Gastroesophageal sphincter (tissue), 4 donors: ENCODE measurements at regions not wholly inside any gene's neighbourhood (a gene's known extent, or its start where the extent isn't known, plus 50 kb on each side); places are given as distances from the start of the nearest gene placed in this dataset.

ENCODE experiments used
- ATAC-seq: fragments of 150-250 bp; one replicate; pipeline ENCODE4 v1.9.1; 2016; ENCODE audit warnings: mild to moderate bottlenecking, moderate library complexity
- H3K27ac ChIP-seq, 4 donors: fragments of 200-600 bp; sonication (generic) in 3 of 4; 1 replicate in 3 of 4; 2 replicates in 1 of 4; pipeline ENCODE4 v1.5.1; 2016 to 2019
- H3K27me3 ChIP-seq: fragments of 200-600 bp; sonication (generic); one replicate; pipeline ENCODE4 v1.5.1; 2019
- H3K36me3 ChIP-seq, 2 donors: fragments of 200-600 bp; sonication (generic); one replicate each; pipeline ENCODE4 v1.5.1; 2019; ENCODE audit warnings: control low read depth in 1 of 2
- H3K4me1 ChIP-seq, 3 donors: fragments of 200-600 bp; sonication (generic); 1 replicate in 2 of 3; 2 replicates in 1 of 3; pipeline ENCODE4 v1.5.1; 2016 to 2019; ENCODE audit warnings: control low read depth in 2 of 3
- H3K4me3 ChIP-seq, 2 donors: fragments of 200-600 bp; sonication (generic); one replicate each; pipeline ENCODE4 v1.5.1; 2019; ENCODE audit warnings: mild to moderate bottlenecking in 1 of 2, moderate library complexity in 1 of 2
- H3K9me3 ChIP-seq, 3 donors: fragments of 200-600 bp; sonication (generic); one replicate each; pipeline ENCODE4 v1.5.1; 2017 to 2019; ENCODE audit warnings: control low read depth in 2 of 3
- EP300 ChIP-seq: sonication (generic); formaldehyde crosslinking; IDR thresholded peaks from one replicate; pipeline ENCODE4 v1.6.1; 2017; ENCODE audit warnings: antibody characterized with exemption, mild to moderate bottlenecking
- POLR2A ChIP-seq, 2 donors: fragments of 450-650 bp; IDR thresholded peaks; one replicate each; pipeline ENCODE4 v1.6.1; 2017; ENCODE audit warnings: antibody characterized with exemption in 2 of 2, mild to moderate bottlenecking in 2 of 2, moderate library complexity in 1 of 2
- POLR2AphosphoS5 ChIP-seq: sonication (generic); formaldehyde crosslinking; IDR thresholded peaks from one replicate; pipeline ENCODE4 v1.6.1; 2017; ENCODE audit warnings: antibody characterized with exemption
- WGBS, 2 donors: methylation state at CpG; one replicate each; pipeline ENCODE4 v1.1.5; 2018; ENCODE audit warnings: low coverage in 1 of 2; 5-methylcytosine and 5-hydroxymethylcytosine counted together
- TF ChIP-seq, protein P1 (sequence below), 4 experiments: fragments of 200-600 bp in 2 of 4; fragments of 450-650 bp in 2 of 4; sonication (generic) in 1 of 4; IDR thresholded peaks; one replicate each; pipeline ENCODE4 v1.5.1; 2017 to 2019; ENCODE audit warnings: antibody characterized with exemption in 4 of 4, mild to moderate bottlenecking in 2 of 4, moderate library complexity in 2 of 4

DNA sequence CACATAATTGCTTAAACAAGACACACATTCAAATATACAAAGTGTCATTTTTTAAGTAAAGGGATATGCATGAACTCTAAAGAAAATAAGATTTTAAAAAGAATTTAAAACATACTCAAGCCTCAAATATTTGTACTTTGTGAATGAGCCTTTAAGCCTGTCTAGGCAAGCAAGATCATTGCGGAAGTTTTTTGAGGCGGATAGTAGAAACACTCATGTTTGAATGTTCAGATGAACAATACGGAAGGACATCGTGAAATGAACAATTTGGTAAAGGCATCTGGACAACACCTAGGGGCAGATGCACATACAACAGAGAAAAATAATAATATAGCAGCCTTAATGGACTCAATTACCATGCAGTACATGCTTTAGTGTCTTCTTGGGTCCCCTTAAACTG lies 928.9 kb downstream of the TFAP2A start:
- H3K4me3 ChIP-seq, result no peak overlapping the region
- H3K9me3 ChIP-seq, result no peaks in the 10 kb centered on the region
- 68 to 93% methylated on average over 4 of the region's 4 CpGs for WGBS, 2 donors
- TF ChIP-seq POLR2AphosphoS5, result no peak
- no peak for TF ChIP-seq POLR2A (IDR thresholded peaks at IDR 0.05)
- TF ChIP-seq, protein P1, sequence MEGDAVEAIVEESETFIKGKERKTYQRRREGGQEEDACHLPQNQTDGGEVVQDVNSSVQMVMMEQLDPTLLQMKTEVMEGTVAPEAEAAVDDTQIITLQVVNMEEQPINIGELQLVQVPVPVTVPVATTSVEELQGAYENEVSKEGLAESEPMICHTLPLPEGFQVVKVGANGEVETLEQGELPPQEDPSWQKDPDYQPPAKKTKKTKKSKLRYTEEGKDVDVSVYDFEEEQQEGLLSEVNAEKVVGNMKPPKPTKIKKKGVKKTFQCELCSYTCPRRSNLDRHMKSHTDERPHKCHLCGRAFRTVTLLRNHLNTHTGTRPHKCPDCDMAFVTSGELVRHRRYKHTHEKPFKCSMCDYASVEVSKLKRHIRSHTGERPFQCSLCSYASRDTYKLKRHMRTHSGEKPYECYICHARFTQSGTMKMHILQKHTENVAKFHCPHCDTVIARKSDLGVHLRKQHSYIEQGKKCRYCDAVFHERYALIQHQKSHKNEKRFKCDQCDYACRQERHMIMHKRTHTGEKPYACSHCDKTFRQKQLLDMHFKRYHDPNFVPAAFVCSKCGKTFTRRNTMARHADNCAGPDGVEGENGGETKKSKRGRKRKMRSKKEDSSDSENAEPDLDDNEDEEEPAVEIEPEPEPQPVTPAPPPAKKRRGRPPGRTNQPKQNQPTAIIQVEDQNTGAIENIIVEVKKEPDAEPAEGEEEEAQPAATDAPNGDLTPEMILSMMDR (IDR thresholded peaks at IDR 0.05), result no peak
- no peak for TF ChIP-seq EP300
- no peaks in the 10 kb centered on the region for H3K36me3 ChIP-seq
- no peak for ATAC-seq
- H3K27ac ChIP-seq, result no peak overlapping the region
- H3K27me3 ChIP-seq, result peaks cover 3% of the 10 kb centered on the region
- H3K4me1 ChIP-seq, result no peaks in the 10 kb centered on the region

DNA sequence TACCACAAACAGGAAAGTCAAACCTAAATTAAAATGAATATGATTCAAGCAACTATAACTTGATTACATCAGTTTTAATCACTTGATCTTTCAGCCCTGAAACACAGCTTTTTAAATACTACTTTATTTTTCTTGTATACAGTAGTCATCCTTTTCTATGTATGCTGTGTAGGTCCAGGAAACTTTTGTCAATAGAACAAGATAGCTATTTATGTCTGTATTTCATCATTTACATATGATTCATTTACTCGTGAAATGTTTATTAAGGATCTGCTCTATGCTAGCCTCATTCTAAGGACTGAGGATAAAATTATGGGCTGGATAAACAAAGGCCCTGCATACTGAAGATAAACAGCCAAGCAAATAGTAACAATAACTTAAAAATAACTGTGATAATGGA lies 930.2 kb downstream of the TFAP2A start:
- H3K4me1 ChIP-seq, result no peaks in the 10 kb centered on the region
- no peaks in the 10 kb centered on the region for H3K9me3 ChIP-seq
- peaks cover 3% of the 10 kb centered on the region for H3K27me3 ChIP-seq
- WGBS, 2 donors, result 53 to 67% methylated on average over 1 of the region's 1 CpG
- no peak overlapping the region for H3K27ac ChIP-seq
- no peaks in the 10 kb centered on the region for H3K36me3 ChIP-seq
- H3K4me3 ChIP-seq, result no peak overlapping the region
- TF ChIP-seq EP300, result no peak
- no peak for TF ChIP-seq POLR2AphosphoS5
- no peak for TF ChIP-seq POLR2A (IDR thresholded peaks at IDR 0.05)
- TF ChIP-seq, protein P1 (IDR thresholded peaks at IDR 0.05), result no peak
- ATAC-seq, result no peak

DNA sequence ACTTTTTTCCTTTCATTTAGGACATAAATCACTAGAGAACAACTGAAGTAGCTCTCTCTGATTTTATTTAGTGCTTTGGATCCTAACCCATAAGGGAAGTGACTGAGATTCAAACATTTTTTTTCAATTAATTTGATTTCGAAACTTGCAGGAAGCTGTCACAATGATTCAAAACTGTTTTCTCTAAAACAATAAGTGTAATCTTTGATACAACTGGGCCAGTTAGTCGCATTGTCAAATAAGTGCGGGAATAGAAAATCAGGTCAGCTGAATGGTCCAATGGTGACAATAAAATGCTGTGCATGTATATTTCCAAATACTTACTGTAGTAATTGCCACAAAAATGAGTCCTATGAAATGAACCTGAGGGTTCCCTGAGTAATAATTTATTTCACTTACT lies 930.8 kb downstream of the TFAP2A start:
- WGBS, 2 donors, result 72 to 85% methylated on average over 3 of the region's 3 CpGs
- H3K4me3 ChIP-seq, result no peak overlapping the region
- ATAC-seq, result no peak
- peaks cover 3% of the 10 kb centered on the region for H3K27me3 ChIP-seq
- TF ChIP-seq EP300 (no peak), POLR2A (IDR thresholded peaks at IDR 0.05) (no peak), POLR2AphosphoS5 (no peak)
- TF ChIP-seq, protein P1 (IDR thresholded peaks at IDR 0.05), result no peak
- no peaks in the 10 kb centered on the region for H3K36me3 ChIP-seq
- H3K27ac ChIP-seq, result no peak overlapping the region
- H3K9me3 ChIP-seq, result no peaks in the 10 kb centered on the region
- H3K4me1 ChIP-seq, result no peaks in the 10 kb centered on the region

DNA sequence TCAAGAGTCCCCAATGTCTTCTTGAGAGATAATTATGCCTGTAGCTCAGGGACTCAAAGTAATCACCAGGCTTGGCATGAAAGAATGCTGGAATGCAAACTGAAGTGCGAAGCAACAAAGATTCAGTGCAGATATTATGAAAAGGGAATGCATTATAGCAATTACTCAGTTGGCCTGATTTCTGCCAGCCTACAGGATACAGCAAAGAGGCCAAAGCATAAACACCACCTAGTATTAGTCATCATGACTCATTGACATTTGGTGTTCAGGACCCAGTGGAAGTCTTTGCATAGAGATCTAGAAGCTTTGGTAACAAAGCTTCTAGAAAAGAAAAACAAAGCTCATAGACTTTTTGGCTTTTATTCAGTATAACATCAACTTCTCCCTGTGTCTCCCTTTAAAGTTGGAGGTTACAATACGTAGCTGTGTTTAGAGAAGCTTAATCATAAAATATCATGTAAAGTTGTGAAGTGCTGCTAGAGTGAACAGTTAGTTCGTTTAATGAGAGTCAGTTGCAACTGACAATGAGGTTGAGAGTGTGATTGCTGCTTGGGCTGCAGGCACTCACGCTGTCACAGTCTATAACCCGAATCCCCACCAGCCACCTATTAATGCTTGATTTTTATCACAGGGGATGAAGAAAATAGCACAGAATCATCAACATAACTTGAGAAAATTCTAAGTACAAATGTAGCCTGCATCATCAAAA lies 932.7 kb downstream of the TFAP2A start:
- Histone ChIP-seq H3K27ac (no peak overlapping the region), H3K27me3 (peaks cover 3% of the 10 kb centered on the region), H3K9me3 (no peaks in the 10 kb centered on the region), H3K36me3 (no peaks in the 10 kb centered on the region), H3K4me3 (no peak overlapping the region), H3K4me1 (no peaks in the 10 kb centered on the region)
- whole genome bisulfite sequencing, 2 donors, result 37 to 57% methylated on average over 5 of the region's 5 CpGs
- no peak for ATAC-seq
- no peak for TF ChIP-seq EP300
- TF ChIP-seq, protein P1 (IDR thresholded peaks at IDR 0.05), result no peak
- TF ChIP-seq POLR2A (IDR thresholded peaks at IDR 0.05), result no peak
- TF ChIP-seq POLR2AphosphoS5, result no peak

DNA sequence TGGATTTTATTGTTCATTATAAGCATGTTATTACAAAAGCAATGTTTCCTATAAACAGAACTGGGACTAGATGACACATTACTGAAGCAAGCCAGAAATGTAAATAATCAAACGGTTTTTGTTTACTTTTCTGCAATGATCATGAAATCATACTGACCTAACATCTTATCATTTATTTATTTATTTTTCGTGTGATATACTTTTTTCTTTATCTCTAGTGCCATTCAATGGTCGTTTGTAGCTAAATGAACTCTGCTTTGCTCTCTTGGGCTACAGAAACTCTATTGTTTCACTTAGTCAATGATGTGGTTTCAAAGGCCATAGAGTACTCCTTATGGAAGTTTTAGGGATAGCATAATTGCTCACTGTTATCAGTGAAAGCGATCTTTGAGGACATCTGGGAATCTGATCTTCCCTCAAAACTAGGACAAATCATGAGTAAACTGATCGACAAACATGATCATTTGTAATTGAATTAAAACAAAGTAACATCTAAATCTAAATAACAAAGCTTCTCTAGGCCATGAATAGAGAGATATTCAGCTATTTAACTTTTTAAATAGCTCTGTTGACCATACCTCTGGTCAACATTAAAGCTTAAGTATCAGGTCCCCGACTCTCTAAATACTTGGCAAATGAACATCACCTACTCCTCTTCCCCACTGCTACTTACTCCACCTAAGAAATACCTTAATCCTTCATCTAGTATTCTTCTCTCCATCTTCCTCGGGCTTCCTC lies 933.4 kb downstream of the TFAP2A start:
- H3K27me3 ChIP-seq, result peaks cover 3% of the 10 kb centered on the region
- ATAC-seq, result no peak
- no peak overlapping the region for H3K4me3 ChIP-seq
- TF ChIP-seq POLR2A (IDR thresholded peaks at IDR 0.05) (no peak), POLR2AphosphoS5 (no peak), EP300 (no peak)
- TF ChIP-seq, protein P1 (IDR thresholded peaks at IDR 0.05), result no peak
- 39 to 45% methylated on average over 5 to 7 of the region's 7 CpGs for WGBS, 2 donors
- no peaks in the 10 kb centered on the region for H3K36me3 ChIP-seq
- H3K27ac ChIP-seq, result no peak overlapping the region
- no peaks in the 10 kb centered on the region for H3K4me1 ChIP-seq
- H3K9me3 ChIP-seq, result no peaks in the 10 kb centered on the region
